GM19239 (cell line): ENCODE measurements at regions not wholly inside any gene's neighbourhood (a gene's known extent, or its start where the extent isn't known, plus 50 kb on each side); places are given as distances from the start of the nearest gene placed in this dataset.
"Not testable (repeated sequence)": the region's sequence is repeated elsewhere in the genome, so short reads cannot be mapped to it uniquely, and the experiment has no call there.

Experiments used
- DNase-seq: peaks from one replicate; pipeline ENCODE4 v3.0.0; 2011; ENCODE audit warnings: low spot score; ENCODE audit not compliant: insufficient read length
- FAIRE-seq: peaks from 2 replicates; lab custom pipeline; 2011; peaks lifted over from hg19 to GRCh38; lab: Jason Lieb, UNC

- DNase-seq (no peak), FAIRE-seq (no peak)
These were observed 178.5 kb downstream of the SMAD6 start for GRCh38 chr15:66880380-66881155.

DNA sequence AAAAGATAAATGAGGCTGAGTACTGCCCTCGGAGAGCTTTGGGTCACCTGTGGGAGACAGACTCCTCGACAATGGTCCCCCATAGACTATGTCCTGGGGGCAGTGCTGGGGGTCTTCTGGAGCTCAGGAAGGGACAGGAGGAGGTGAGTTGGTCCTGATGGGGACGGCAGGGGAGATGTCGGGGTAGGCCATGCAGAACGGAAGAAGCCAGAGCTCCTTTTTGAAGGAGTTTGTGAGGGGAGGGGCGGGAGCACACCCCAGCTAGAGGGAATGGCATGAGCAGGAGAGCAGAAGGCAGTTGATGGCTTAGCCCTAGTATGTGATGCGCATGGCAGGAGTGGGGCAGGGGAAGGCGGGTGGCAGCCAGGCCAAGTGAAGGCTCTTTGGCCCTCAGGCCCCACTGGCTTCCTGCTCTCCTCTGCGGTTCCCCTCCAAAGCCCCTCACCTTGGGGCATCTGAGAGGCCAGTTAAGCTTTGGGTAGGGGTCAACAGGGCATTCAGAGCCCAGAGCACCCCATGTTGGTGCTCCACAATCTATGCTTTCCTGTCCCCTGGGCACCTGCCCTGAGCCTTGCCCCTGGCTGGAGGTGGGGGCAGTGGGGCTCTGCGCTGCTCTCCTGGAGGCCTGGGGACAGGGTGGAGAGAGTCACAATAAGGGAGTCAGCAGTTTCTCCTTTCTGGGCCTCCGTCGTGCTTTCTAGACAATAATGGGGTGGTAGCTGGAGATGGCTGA lies 179.3 kb downstream of the SMAD6 start:
- no peak for DNase-seq
- no peak for FAIRE-seq

DNA sequence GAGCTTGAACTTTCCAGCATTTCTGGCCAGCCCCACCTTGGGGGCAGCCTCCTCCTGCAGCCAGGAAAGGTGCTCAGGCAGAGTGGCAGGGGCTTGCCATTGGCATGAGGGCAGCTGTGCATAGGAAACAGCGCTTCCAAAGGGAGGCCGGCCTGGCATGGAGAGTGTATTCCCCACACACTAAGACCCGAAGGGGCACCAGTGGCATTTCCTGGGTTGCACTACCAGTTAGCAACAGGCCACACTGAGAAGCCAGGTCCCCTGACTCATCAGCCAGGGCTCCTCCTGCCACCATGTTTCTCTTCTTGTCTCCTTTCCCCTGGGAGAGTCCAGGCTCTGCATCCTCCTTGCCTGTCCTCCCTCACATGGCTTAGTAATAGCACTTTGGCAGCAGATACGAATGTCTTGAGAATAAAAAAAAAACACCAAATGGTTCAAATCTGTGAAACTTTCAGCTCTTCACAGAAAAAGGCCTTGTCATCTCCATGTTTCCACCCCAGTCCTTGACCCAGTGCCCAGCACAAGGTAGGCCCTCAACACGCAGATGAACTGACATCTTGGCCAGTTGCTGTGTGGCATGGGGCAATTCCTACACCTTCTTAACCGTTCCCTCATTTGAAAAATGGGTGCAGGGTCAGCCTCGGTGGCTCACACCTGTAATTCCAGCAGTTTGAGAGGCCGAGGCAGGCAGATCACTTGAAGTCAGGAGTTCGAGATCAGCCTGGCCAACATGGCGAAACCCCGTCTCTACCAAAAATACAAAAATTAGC lies 180.4 kb downstream of the SMAD6 start:
- FAIRE-seq (no peak), DNase-seq (no peak)

GRCh38 chr15:66883284-66883911 lies 181.4 kb downstream of the SMAD6 start:
- no peak for FAIRE-seq
- no peak for DNase-seq

DNA sequence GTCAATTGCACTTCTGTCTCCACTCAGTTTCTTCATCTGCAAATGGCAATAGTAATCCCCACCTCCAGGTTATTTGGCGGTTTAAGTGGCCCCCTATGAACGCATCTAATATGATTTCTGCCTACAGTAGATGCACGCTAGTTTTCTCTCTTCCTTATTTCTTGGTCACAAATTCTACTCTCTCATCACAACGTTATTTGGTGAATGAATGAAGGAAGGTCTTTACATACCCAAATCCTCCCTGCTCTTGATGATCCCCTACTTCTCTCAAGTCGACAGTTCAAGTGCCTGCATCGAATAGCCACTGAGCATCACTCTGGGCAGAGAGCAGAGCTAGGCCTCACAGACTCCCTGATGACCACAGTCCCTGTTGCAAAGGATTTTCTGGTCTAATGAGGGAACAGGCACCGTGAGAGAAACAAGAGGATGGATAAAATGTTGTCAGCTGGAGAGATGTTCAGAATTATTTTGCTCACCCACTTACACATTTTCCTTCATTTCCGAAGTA lies 181.2 kb upstream of the SMAD3 start:
- no peak for DNase-seq
- no peak for FAIRE-seq

- FAIRE-seq (no peak), DNase-seq (no peak)
These were observed 180.7 kb upstream of the SMAD3 start for GRCh38 chr15:66884661-66885237.

DNA sequence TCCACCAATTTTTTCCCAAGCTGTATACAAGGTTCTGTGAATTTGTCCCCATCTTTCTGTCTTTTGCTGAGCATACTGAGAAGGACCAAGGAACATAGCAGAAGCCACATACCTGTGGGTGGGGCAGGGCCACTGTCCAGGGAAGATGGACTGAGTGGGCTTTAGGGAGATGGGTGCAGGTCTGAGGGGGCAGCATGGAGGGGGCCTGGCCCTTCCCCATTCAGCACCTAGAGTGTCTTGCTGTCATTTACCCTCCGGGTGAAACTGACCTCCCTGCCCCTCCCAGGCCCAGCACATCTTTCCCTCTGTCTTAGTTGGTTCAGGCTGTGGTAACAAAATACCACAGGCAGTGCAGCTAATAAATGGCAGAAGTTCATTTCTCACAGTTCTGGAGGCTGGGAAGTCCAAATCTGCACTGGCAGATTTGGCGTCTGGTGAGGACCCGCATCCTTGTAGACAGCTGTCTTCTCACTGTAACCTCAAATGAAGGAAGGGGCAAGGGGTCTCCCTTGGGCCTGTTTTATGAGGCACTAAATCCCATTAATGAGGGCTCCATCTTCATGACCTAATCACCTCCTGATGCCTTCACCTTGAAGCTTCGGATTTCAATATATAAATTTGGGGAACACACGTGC lies 180.0 kb upstream of the SMAD3 start:
- FAIRE-seq (no peak), DNase-seq (no peak)

GRCh38 chr15:66886241-66886675 lies 179.1 kb upstream of the SMAD3 start:
- FAIRE-seq, result no peak
- no peak for DNase-seq

- no peak for FAIRE-seq
- no peak for DNase-seq
These were observed 178.6 kb upstream of the SMAD3 start for GRCh38 chr15:66886686-66887273.

DNA sequence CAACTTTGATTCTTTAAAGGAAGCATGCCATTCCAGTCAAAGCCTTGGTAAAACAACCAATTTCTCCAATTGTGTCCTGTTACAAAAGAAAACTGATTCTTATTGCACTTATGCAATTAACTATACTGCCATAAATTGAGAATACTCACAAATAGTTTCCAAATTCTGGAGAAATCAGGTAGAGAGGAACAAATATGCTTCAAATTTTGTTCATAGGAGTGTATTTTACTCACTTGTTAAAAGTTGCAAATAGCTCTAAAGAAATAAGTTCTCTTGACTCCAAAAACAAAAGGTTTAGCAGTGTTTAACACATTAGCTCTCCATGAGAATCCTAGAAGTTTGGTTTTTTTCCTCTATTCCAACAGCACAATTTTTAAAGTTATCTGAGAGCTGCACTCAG lies 176.1 kb upstream of the SMAD3 start:
- not testable (repeated sequence) for DNase-seq, FAIRE-seq

DNA sequence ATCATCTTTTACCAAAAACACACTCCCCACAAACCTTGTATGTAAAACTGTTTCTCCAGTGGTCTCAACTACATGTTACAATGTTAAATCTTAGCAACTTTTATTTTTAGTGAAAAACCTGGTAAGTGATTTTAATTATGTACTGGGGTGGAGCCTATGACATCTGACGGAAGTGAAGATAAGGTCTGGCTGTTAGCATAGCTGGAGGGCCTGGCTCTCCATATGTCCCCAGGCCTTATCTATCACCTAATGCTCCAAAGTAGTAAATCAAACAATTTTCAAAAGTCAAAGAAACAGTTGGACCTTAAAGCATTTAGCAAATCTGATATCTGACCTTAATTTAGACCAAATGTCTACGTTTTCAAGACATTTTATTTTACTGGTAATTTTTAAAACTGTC lies 173.6 kb upstream of the SMAD3 start:
- DNase-seq, result no peak
- no peak for FAIRE-seq

- FAIRE-seq (no peak), DNase-seq (no peak)
These were observed 172.1 kb upstream of the SMAD3 start for GRCh38 chr15:66893294-66893693.

- FAIRE-seq (no peak), DNase-seq (no peak)
These were observed 171.0 kb upstream of the SMAD3 start for GRCh38 chr15:66894363-66894762.

DNA sequence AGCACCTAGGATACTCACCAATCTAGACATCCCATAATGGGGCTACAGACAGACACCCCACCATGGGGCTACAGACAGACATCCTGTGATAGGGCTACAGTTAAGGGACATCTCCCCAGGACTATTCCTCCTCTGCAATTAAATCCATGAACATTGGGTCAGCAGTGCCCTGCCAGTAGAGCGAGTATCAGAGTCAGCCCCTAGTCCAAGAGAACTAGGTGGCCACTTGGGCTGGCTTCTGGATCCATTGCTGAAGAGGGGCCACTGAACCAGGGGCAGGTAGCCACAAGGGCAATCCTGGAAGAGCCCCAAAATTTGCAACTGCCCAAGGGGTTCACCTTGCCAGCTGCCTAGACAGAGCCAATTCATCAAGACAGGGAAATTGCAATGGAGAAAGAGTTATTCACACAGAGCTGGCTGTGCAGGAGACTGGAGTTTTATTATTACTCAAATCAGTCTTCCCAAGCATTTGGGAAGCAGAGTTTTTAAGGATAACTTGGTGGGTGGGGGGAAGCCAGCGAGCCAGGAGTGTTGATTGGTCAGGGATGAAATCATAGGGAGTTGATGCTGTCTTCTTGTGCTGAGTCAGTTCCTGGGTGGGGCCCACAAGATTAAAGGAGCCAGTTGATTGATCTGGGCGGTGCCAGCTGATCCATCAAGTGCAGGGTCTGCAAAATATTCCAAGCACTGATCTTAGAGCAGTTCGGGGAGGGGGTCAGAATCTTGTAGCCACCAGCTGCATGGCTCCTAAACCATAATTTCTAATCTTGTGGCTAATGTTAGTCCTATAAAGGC lies 170.2 kb upstream of the SMAD3 start:
- FAIRE-seq (no peak), DNase-seq (no peak)

DNA sequence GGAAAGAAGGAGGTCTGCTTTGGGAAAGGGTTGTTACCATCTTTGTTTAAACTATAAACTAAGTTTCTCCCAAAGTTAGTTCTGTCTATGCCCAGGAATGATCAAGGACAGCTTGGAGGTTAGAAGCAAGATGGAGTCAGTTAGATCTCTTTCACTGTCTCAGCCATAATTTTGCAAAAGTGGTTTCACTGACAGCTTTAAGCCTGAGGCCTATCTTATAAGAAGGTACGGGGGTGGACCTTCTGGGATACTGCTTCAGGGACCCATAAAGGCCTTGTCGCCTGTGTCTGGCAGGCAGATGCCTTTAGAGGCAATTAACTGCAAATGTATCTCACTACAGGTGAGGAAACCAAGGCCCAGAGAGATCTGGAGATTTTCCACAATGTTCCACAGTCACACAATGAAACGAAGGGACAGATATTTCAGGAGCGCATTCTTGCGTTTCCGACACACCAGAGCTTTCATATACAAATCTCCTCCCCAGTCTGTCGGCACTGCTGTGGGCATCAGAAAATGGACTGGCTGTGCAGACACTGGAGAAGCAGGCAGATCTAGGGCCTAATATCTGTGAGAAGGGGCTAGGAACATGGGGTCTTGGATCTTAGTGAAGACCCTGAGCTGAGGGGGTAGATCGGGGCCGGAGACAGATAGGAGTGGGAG lies 169.5 kb upstream of the SMAD3 start:
- no peak for DNase-seq
- FAIRE-seq, result no peak

DNA sequence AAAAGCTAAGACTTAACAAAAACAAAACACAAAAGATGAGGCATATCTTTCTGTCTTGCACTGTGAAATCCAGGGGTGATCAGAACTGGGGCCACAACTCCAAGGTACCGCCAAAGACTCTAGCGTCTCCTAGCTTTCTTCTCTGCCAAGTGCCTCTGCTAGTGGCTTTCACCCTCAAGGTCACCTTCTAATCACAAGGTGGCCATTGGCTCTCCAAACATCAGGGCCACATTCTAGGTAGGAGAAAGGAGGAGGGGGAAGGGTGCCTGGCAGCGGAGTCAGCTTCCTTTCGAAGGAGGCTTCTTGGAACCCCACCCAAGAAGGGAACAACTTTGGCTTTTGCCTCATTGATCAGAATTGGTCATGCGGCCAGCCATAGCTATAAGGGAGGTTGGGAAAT lies 168.8 kb upstream of the SMAD3 start:
- DNase-seq (no peak), FAIRE-seq (no peak)

DNA sequence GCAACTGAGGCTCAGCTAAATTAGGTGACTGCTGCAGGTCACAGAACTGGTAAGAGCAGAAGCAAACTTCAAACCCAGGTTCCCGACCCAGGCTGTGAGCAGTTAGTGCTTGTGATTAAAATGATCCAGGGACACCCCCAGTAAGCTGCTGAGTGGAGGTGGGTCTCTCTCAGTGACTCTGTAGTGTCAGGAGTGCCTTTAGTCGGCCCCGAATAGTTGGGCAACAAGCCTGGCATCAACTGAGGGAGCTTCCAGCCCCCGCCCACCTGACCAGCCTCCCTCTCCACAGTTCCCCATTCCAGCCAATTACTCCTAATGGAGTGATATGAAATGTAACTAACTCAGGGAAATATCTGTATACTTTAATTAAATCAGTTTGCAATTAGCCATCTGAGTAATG lies 168.0 kb upstream of the SMAD3 start:
- DNase-seq, result no peak
- FAIRE-seq, result no peak

DNA sequence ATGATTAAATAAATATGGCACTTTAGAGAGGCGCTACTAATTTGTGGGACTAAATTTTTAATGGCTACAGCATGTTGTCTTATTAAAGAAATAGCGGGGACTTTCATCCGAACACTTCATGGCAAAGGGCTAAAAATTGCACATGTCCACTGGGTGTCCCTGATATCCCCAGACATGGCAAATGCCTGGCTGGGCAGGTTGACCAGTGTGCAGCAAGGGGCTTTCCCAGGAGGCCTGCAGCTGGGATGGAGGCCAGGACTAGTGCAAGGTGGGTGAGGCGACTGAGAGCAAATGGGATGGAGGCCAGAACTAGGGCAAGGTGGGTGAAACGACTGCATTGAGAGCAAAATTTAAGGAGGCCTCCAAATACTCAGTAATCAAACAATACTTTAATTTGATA lies 167.4 kb upstream of the SMAD3 start:
- no peak for DNase-seq

More for the DNA sequence above, 167.4 kb upstream of the SMAD3 start:
- no peak for FAIRE-seq
